Calu3 (cell line): ENCODE measurements at regions not wholly inside any gene's neighbourhood (a gene's known extent, or its start where the extent isn't known, plus 50 kb on each side); places are given as distances from the start of the nearest gene placed in this dataset.

ENCODE experiments used
- BruUV-seq: library from RNA; stranded (reverse); fragments of 400-500 nt; replicated peaks from 2 replicates; lab custom pipeline; 2021; lab: Mats Ljungman, UMichigan
- CTCF ChIA-PET: fragments of 300-600 bp; sonication (Branson Sonifier 250); formaldehyde crosslinking; loops from one replicate; lab custom pipeline; 2022; ENCODE audit warnings: antibody characterized with exemption; lab: Charles Lee
- DNase-seq: peaks from one replicate; pipeline ENCODE4 v3.0.0; 2022
- H3K27ac Mint-ChIP-seq: one replicate; pipeline ENCODE4 v1.8.0; 2022; ENCODE audit warnings: mixed read lengths; ENCODE audit not compliant: unreplicated experiment
- H3K27me3 Mint-ChIP-seq: one replicate; pipeline ENCODE4 v1.8.0; 2022; ENCODE audit warnings: mixed read lengths; ENCODE audit not compliant: unreplicated experiment
- H3K36me3 Mint-ChIP-seq: one replicate; pipeline ENCODE4 v1.8.0; 2022; ENCODE audit warnings: mild to moderate bottlenecking, moderate library complexity, mixed read lengths; ENCODE audit not compliant: insufficient read depth, unreplicated experiment
- H3K4me1 Mint-ChIP-seq: one replicate; pipeline ENCODE4 v1.8.0; 2022; ENCODE audit warnings: mild to moderate bottlenecking, low read depth, mixed read lengths; ENCODE audit not compliant: unreplicated experiment
- H3K4me3 Mint-ChIP-seq: one replicate; pipeline ENCODE4 v1.8.0; 2022; ENCODE audit warnings: mild to moderate bottlenecking, low read depth, moderate library complexity, mixed read lengths; ENCODE audit not compliant: unreplicated experiment
- H3K9me3 Mint-ChIP-seq: one replicate; pipeline ENCODE4 v1.8.0; 2022; ENCODE audit warnings: low read depth, mixed read lengths; ENCODE audit not compliant: unreplicated experiment
- intact Hi-C: fragments of 100-400 bp; cut with micrococcal nuclease; formaldehyde crosslinking; loops from one replicate; pipeline ENCODE4 v1.10.0; 2022; ENCODE audit not compliant: unreplicated experiment
- TF ChIP-seq, protein P1 (sequence below): fragments of 200-600 bp; IDR thresholded peaks from one replicate; pipeline ENCODE4 v1.8.0; 2022; ENCODE audit warnings: antibody characterized with exemption; ENCODE audit not compliant: unreplicated experiment

DNA sequence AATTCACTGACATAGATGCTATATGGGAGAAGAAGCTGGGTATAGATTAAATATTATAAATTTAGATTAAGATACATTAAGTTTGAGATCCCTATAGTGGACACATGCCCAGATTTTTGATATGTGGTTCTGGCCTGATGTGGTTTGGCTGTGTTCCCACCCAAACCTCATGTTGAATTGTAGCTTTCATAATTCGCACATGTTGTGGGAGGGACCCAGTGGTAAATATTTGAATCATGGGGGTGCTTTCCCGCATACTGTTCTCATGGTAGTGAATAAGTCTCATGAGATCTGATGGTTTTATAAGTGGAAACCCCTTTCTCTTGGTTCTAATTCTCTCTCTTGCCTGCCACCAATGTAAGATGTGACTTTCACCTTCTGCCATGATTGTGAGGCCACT, 189.4 kb upstream of the CD96 start:
- H3K27me3 Mint-ChIP-seq = no peaks in the 10 kb centered on the region
- H3K4me1 Mint-ChIP-seq = no peaks in the 10 kb centered on the region
- BruUV-seq = no TSS peak
- no peak for DNase-seq
- H3K4me3 Mint-ChIP-seq = no peak overlapping the region
- TF ChIP-seq, protein P1, sequence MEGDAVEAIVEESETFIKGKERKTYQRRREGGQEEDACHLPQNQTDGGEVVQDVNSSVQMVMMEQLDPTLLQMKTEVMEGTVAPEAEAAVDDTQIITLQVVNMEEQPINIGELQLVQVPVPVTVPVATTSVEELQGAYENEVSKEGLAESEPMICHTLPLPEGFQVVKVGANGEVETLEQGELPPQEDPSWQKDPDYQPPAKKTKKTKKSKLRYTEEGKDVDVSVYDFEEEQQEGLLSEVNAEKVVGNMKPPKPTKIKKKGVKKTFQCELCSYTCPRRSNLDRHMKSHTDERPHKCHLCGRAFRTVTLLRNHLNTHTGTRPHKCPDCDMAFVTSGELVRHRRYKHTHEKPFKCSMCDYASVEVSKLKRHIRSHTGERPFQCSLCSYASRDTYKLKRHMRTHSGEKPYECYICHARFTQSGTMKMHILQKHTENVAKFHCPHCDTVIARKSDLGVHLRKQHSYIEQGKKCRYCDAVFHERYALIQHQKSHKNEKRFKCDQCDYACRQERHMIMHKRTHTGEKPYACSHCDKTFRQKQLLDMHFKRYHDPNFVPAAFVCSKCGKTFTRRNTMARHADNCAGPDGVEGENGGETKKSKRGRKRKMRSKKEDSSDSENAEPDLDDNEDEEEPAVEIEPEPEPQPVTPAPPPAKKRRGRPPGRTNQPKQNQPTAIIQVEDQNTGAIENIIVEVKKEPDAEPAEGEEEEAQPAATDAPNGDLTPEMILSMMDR = no peak
- no peak overlapping the region for H3K27ac Mint-ChIP-seq
- H3K36me3 Mint-ChIP-seq = no peaks in the 10 kb centered on the region
- CTCF ChIA-PET = no interaction called here
- intact Hi-C loops = no loop called here
- H3K9me3 Mint-ChIP-seq = no peaks in the 10 kb centered on the region

DNA sequence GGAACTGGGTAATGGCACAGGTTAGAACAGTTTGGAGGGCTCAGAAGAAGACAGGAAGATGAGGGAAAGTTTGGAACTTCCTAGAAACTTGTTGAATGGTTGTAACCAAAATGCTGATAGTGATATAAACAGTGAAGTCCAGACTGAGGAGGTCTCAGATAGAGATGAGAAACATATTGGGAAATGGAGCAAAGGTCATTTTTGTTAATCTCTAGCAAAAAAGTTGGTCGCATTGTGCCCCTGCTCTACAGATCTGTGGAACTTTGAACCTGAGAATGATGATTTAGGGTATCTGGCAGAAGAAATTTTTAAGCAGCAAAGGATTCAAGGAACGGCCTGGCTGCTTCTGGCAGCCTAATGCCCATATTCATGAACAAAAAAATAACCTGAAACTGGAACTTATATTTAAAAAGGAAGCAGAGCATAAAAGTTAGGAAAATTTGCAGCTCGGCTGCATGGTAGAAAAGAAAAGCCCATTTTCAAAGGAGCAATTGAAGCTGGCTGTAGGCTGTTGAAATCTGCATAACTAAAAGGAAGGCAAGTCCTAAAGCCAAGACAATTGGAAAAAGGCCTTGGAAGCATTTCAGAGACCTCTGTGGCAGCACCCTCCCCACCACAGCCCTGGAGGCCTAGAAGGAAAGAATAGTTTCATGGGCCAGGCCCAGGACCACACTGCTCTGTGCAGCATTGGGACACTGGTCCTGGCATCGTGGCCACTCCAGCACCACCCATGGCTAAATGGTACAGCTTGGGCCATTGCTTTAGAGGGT, 182.6 kb upstream of the CD96 start:
- no peaks in the 10 kb centered on the region for H3K36me3 Mint-ChIP-seq
- no peaks in the 10 kb centered on the region for H3K4me1 Mint-ChIP-seq
- DNase-seq = no peak
- no peaks in the 10 kb centered on the region for H3K9me3 Mint-ChIP-seq
- intact Hi-C loops = no loop called here
- H3K4me3 Mint-ChIP-seq = no peak overlapping the region
- CTCF ChIA-PET = no interaction called here
- TF ChIP-seq, protein P1 = no peak
- no peaks in the 10 kb centered on the region for H3K27me3 Mint-ChIP-seq
- BruUV-seq = no TSS peak
- no peak overlapping the region for H3K27ac Mint-ChIP-seq

DNA sequence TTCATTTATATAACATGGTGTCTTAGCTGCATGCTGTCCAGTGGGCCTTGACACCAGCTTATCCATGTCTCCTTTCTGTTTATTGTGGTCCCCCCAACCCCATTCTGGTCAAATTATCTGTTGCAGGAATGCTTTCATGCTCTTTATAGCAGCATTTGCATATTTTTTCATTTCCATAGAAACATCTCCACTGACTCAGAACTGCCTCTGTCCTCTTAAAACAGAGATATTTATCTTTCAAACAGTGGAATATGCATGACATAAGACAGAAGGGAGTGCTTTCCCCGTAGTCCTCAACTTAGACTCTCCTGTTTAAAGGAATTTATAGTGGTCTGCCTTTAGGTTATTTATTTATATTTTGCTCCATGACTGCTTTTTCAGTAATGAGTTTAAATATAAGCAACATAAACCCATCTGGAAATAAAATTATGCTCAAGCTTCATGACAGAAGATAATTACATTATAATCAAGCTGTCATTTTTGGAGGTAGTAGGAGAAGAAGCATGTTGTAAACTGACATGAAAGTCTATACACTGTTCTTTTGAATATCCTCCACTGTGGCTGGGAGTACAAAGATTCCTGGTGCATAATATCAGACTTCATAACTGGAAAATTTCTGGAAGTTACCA, 179.5 kb upstream of the CD96 start:
- H3K4me1 Mint-ChIP-seq = no peaks in the 10 kb centered on the region
- no peaks in the 10 kb centered on the region for H3K27me3 Mint-ChIP-seq
- H3K27ac Mint-ChIP-seq = no peak overlapping the region
- intact Hi-C loops = no loop called here
- TF ChIP-seq, protein P1 = no peak
- H3K36me3 Mint-ChIP-seq = no peaks in the 10 kb centered on the region
- DNase-seq = no peak
- H3K9me3 Mint-ChIP-seq = no peaks in the 10 kb centered on the region
- H3K4me3 Mint-ChIP-seq = no peak overlapping the region
- BruUV-seq = no TSS peak
- CTCF ChIA-PET = no interaction called here

DNA sequence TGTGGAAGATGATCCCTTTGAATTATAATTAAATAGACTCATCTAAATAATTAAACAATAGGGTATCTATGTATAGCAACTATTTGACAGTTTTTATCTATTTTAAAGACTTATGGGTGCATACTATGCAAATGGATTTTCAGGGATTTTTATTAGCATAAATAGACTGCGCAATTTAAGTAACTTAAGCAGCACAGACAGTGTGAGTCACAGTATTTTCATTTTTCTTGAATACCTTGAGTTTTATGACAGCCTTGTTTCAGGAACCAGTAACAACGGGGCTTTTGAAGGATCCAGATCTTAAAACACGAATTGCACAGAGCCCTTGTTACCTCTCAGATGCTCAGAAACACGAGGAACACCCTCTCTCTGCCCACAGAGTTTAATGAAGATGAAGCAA, 175.5 kb upstream of the CD96 start:
- intact Hi-C loops = no loop called here
- no peak for DNase-seq
- H3K27ac Mint-ChIP-seq = no peak overlapping the region
- H3K9me3 Mint-ChIP-seq = peaks cover 3% of the 10 kb centered on the region
- H3K4me1 Mint-ChIP-seq = peaks cover 10% of the 10 kb centered on the region
- H3K4me3 Mint-ChIP-seq = no peak overlapping the region
- CTCF ChIA-PET = no interaction called here
- TF ChIP-seq, protein P1 = no peak
- BruUV-seq = no TSS peak
- no peaks in the 10 kb centered on the region for H3K27me3 Mint-ChIP-seq
- no peaks in the 10 kb centered on the region for H3K36me3 Mint-ChIP-seq
